HG03039 (cell line): ENCODE measurements at regions not wholly inside any gene's neighbourhood (a gene's known extent, or its start where the extent isn't known, plus 50 kb on each side); places are given as distances from the start of the nearest gene placed in this dataset.

Source experiments
- ATAC-seq: cut with Tn5 transposase; IDR thresholded peaks from one replicate; pipeline ENCODE4 v1.9.1; 2021; ENCODE audit warnings: mild to moderate bottlenecking, moderate library complexity; ENCODE audit not compliant: unreplicated experiment

GRCh38 chr9:19600538-19600937 lies 188.3 kb downstream of the SLC24A2 start:
- no peak for ATAC-seq

GRCh38 chr9:19598722-19599121 lies 189.9 kb downstream of the ACER2 start:
- ATAC-seq: no peak

- no peak for ATAC-seq
Observed at GRCh38 chr9:19597176-19597575, 188.4 kb downstream of the ACER2 start.

- ATAC-seq: no peak
Observed at GRCh38 chr9:19595003-19595402, 186.2 kb downstream of the ACER2 start.

GRCh38 chr9:19587678-19588077 lies 178.9 kb downstream of the ACER2 start:
- ATAC-seq: no peak

GRCh38 chr9:19583890-19584289 lies 175.1 kb downstream of the ACER2 start:
- no peak for ATAC-seq

- no peak for ATAC-seq
Observed at GRCh38 chr9:19577411-19577810, 168.6 kb downstream of the ACER2 start.

GRCh38 chr9:19568946-19569345 lies 160.1 kb downstream of the ACER2 start:
- no peak for ATAC-seq

- ATAC-seq: no peak
Observed at GRCh38 chr9:19564396-19565061, 155.7 kb downstream of the ACER2 start.

GRCh38 chr9:19555214-19555613 lies 146.4 kb downstream of the ACER2 start:
- no peak for ATAC-seq

GRCh38 chr9:19554529-19554928 lies 145.7 kb downstream of the ACER2 start:
- no peak for ATAC-seq

- ATAC-seq: no peak
Observed at GRCh38 chr9:19553441-19553840, 144.6 kb downstream of the ACER2 start.

- ATAC-seq: no peak
Observed at GRCh38 chr9:19552282-19553105, 143.7 kb downstream of the ACER2 start.

- ATAC-seq: no peak
Observed at GRCh38 chr9:19551124-19551929, 142.5 kb downstream of the ACER2 start.

- ATAC-seq: no peak
Observed at GRCh38 chr9:19550009-19550408, 141.2 kb downstream of the ACER2 start.

GRCh38 chr9:19533373-19533772 lies 124.6 kb downstream of the ACER2 start:
- no peak for ATAC-seq

- no peak for ATAC-seq
Observed at GRCh38 chr9:19527663-19528062, 118.9 kb downstream of the ACER2 start.

GRCh38 chr9:19522558-19522957 lies 113.7 kb downstream of the ACER2 start:
- no peak for ATAC-seq

GRCh38 chr9:19521205-19521604 lies 112.4 kb downstream of the ACER2 start:
- ATAC-seq: no peak

- no peak for ATAC-seq
Observed at GRCh38 chr9:19517202-19517942, 108.6 kb downstream of the ACER2 start.

GRCh38 chr9:19516348-19516747 lies 107.5 kb downstream of the ACER2 start:
- ATAC-seq: no peak
